Peyer's patch (tissue), 4 donors: ENCODE measurements at regions not wholly inside any gene's neighbourhood (a gene's known extent, or its start where the extent isn't known, plus 50 kb on each side); places are given as distances from the start of the nearest gene placed in this dataset.

Experiments
- POLR2A ChIP-seq, 2 donors: fragments of 450-650 bp; IDR thresholded peaks; one replicate each; pipeline ENCODE4 v1.5.1; 2017; ENCODE audit warnings: antibody characterized with exemption in 2 of 2, mild to moderate bottlenecking in 2 of 2, moderate library complexity in 2 of 2
- TF ChIP-seq, protein P1 (sequence below), 6 experiments: fragments of 450-650 bp in 4 of 6; fragments of 200-600 bp in 2 of 6; sonication (generic) in 1 of 6; IDR thresholded peaks; one replicate each; pipeline ENCODE4 v1.5.1; 2017 to 2019; ENCODE audit warnings: antibody characterized with exemption in 6 of 6, mild to moderate bottlenecking in 3 of 6, moderate library complexity in 1 of 6

- TF ChIP-seq, protein P1, sequence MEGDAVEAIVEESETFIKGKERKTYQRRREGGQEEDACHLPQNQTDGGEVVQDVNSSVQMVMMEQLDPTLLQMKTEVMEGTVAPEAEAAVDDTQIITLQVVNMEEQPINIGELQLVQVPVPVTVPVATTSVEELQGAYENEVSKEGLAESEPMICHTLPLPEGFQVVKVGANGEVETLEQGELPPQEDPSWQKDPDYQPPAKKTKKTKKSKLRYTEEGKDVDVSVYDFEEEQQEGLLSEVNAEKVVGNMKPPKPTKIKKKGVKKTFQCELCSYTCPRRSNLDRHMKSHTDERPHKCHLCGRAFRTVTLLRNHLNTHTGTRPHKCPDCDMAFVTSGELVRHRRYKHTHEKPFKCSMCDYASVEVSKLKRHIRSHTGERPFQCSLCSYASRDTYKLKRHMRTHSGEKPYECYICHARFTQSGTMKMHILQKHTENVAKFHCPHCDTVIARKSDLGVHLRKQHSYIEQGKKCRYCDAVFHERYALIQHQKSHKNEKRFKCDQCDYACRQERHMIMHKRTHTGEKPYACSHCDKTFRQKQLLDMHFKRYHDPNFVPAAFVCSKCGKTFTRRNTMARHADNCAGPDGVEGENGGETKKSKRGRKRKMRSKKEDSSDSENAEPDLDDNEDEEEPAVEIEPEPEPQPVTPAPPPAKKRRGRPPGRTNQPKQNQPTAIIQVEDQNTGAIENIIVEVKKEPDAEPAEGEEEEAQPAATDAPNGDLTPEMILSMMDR (IDR thresholded peaks at IDR 0.05) = no peak
- no peak for TF ChIP-seq POLR2A (IDR thresholded peaks at IDR 0.05)
Observed at GRCh38 chr6:49051281-49051680, 411.8 kb downstream of the MMUT start.
